Ammon's horn (tissue), 1 donor: ENCODE measurements at regions not wholly inside any gene's neighbourhood (a gene's known extent, or its start where the extent isn't known, plus 50 kb on each side); places are given as distances from the start of the nearest gene placed in this dataset.
"Not testable (repeated sequence)": the region's sequence is repeated elsewhere in the genome, so short reads cannot be mapped to it uniquely, and the experiment has no call there.

Experiments used
- DNase-seq: peaks from one replicate; pipeline ENCODE4 v3.0.0-alpha.2; 2016; ENCODE audit warnings: low spot score

- no peak for DNase-seq
Measured at GRCh38 chr10:3573498-3573897, 211.5 kb downstream of the KLF6 start.

- DNase-seq, result no peak
Measured at GRCh38 chr10:3571310-3571825, 213.6 kb downstream of the KLF6 start.

GRCh38 chr10:3570855-3571266 is 214.1 kb downstream of the KLF6 start:
- DNase-seq, result no peak

GRCh38 chr10:3570131-3570729 is 214.8 kb downstream of the KLF6 start:
- no peak for DNase-seq

GRCh38 chr10:3568983-3569382 is 216.0 kb downstream of the KLF6 start:
- no peak for DNase-seq

- DNase-seq, result no peak
Measured at GRCh38 chr10:3568392-3568791, 216.6 kb downstream of the KLF6 start.

- DNase-seq, result no peak
Measured at GRCh38 chr10:3567291-3567963, 217.6 kb downstream of the KLF6 start.

- DNase-seq, result no peak
Measured at GRCh38 chr10:3566627-3567026, 218.4 kb downstream of the KLF6 start.

GRCh38 chr10:3564346-3565002 is 220.5 kb downstream of the KLF6 start:
- peak; percentile 43 for DNase-seq

- no peak for DNase-seq
Measured at GRCh38 chr10:3563298-3563697, 221.7 kb downstream of the KLF6 start.

- not testable (repeated sequence) for DNase-seq
Measured at GRCh38 chr10:3560628-3561027, 224.4 kb downstream of the KLF6 start.

- no peak for DNase-seq
Measured at GRCh38 chr10:3559527-3559926, 225.5 kb downstream of the KLF6 start.

GRCh38 chr10:3559011-3559410 is 226.0 kb downstream of the KLF6 start:
- no peak for DNase-seq

GRCh38 chr10:3556191-3557017 is 228.6 kb downstream of the KLF6 start:
- not testable (repeated sequence) for DNase-seq

- DNase-seq, result no peak
Measured at GRCh38 chr10:3554121-3554522, 230.9 kb downstream of the KLF6 start.

GRCh38 chr10:3552281-3552680 is 232.7 kb downstream of the KLF6 start:
- DNase-seq, result no peak

- DNase-seq, result no peak
Measured at GRCh38 chr10:3551761-3552160, 233.2 kb downstream of the KLF6 start.

GRCh38 chr10:3549118-3549517 is 235.9 kb downstream of the KLF6 start:
- no peak for DNase-seq

GRCh38 chr10:3548702-3549101 is 236.3 kb downstream of the KLF6 start:
- DNase-seq, result no peak

GRCh38 chr10:3548076-3548475 is 236.9 kb downstream of the KLF6 start:
- no peak for DNase-seq

- DNase-seq, result no peak
Measured at GRCh38 chr10:3544561-3544960, 240.4 kb downstream of the KLF6 start.

GRCh38 chr10:3542185-3542611 is 242.8 kb downstream of the KLF6 start:
- DNase-seq, result no peak
